Activated CD4-positive, alpha-beta T cell treated with anti-CD3 and anti-CD28 coated beads for 48 hours (primary cell): ENCODE measurements at regions not wholly inside any gene's neighbourhood (a gene's known extent, or its start where the extent isn't known, plus 50 kb on each side); places are given as distances from the start of the nearest gene placed in this dataset.

ENCODE experiments used
- DNase-seq: peaks from one replicate; pipeline ENCODE4 v3.0.0-alpha.2; 2020

GRCh38 chr4:23516716-23517115 is 373.1 kb downstream of the PPARGC1A start:
- no peak for DNase-seq

- DNase-seq, result no peak
These were observed 385.8 kb downstream of the PPARGC1A start for GRCh38 chr4:23504083-23504482.

- no peak for DNase-seq
These were observed 388.9 kb downstream of the PPARGC1A start for GRCh38 chr4:23500894-23501449.

DNA sequence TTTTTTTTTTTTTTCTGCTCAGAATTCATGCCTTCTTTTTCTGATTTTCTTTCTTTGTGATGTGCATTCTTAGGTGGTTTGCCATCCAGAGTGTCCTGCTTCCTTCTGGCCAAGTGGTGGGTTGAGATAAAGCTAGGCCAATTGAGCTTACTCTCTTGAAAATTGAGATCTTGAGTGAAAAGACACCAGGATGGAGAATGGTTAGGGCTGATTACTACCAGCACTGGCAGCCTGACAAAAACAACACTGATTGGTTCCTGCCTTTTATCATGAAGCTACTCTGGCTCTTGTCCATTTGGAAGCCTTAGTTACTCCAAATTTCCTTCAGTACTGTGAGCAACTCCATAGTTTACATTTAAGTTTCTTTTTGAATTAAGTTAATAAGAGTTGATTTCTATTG is 404.0 kb downstream of the PPARGC1A start:
- DNase-seq, result no peak

- DNase-seq, result no peak
These were observed 405.2 kb downstream of the PPARGC1A start for GRCh38 chr4:23484689-23485088.

DNA sequence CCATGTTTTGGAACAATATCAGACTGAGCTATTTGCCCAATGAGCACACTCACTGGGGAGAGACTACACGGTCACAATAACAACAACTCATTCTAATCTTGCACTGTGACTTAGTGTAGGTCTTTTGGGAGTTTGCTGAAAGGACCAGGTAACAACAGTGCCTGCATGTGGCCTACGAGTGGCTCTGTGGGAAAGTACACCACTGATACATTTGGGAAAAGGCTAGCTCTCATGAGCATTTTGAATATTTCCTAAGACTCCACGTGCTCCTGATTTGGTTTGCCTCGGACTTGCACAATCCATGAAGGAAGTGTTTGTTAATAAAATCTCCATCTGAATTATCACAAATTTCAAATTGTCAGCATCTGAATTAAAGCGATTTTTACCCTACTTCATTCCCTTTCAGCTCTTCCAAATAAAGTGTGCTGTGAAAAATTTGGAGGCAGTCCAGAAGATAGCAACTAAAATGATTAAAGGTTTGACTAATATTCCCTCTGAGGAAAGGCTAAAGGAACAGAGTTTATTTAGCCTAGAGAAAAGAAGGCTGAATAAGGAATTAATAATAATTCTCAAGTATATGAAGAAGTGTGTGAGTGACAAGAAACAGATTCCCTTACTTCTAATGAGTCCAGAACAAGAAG is 406.4 kb downstream of the PPARGC1A start:
- no peak for DNase-seq

- no peak for DNase-seq
These were observed 408.3 kb downstream of the PPARGC1A start for GRCh38 chr4:23481566-23481965.

DNA sequence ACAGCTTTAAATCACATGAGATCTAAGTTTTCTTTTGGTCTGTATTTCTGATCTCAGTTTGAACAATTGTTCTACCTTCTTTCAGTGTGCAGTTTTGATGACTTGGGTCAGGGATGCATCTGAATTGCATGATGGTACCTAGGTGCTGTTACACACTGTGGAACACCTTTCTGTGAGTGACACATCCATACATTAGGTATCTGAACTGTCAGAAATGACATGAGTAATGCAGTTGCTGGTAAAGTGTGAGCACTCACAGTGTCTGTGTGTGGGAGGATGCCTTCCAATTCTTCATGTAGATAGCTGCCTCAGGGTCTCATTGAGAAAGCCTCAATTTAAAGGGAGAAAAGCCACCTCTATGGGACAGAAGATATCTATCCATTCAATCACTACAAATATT is 411.9 kb downstream of the PPARGC1A start:
- DNase-seq, result no peak

DNA sequence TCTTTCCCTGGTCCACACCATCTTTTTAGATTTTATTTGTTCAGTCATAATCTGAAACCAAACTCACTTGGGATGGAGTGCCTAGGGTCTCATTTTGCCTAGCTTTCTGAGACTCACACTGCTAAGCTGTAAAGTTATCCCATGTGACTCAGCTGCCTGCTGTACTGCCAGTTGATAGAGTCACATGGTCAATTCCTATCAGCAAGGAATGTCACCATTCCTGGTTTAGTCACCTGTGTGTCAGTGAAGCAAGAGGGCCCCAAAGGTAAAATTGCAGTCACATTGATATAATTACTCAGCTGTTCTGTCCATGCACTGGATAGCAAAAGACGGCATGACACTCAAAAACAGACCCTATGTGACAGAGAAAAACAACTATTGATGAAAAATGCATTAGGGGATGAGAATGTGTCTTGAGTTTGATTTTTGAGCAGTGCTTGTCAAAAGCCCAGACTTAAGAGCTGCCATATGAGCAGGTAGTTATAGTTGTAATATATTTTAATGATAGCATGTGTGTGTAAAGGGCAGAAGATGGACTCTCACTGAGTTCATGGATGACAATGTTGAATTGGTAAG is 413.2 kb downstream of the PPARGC1A start:
- no peak for DNase-seq

DNA sequence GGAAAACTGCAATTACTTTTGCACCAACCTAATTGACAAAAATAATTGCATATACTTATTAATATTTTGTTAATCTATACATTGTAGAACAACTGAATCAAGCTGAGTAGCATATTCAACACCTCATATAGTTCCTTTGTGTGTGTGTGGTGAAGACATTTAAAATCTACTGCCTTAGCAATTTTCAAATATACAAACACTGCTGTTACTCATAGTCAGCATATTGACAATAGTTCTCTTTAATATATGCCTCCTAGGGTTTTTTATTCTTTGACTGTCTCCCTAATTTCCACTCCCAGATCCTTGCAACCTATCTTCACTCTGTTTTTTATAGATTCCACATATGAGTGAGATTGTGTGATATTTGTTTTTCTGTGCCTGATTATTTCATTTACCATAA is 426.8 kb downstream of the PPARGC1A start:
- no peak for DNase-seq

- no peak for DNase-seq
These were observed 431.8 kb downstream of the PPARGC1A start for GRCh38 chr4:23458054-23458453.

GRCh38 chr4:23456864-23457263 is 433.0 kb downstream of the PPARGC1A start:
- DNase-seq, result no peak

- DNase-seq, result no peak
These were observed 434.2 kb downstream of the PPARGC1A start for GRCh38 chr4:23455456-23456158.

DNA sequence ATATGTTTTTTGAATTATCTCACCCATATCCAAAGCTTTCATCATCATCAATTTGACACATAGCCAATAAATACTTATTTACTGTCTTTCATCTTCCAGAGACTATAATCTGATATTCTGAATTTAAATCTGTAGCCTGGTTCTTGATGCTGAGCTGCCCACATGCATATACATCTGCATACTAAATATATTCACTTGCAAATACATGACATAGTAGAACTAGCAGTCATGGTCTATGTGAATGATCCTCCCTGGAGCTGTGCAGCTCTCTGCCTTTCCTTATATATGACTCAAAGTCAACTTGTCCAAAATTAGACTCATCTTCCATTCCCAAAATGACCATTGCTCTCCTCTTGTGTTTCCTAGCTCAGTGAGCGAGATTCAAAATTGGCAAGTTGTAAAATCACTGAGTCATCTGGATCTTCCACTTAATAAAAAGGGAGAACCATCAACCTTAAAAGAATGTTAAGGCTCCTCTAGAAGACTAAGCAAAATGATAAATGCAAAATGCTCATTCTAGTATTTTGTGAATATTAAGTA is 448.2 kb downstream of the PPARGC1A start:
- DNase-seq, result no peak

GRCh38 chr4:23438764-23439163 is 451.1 kb downstream of the PPARGC1A start:
- DNase-seq, result no peak

DNA sequence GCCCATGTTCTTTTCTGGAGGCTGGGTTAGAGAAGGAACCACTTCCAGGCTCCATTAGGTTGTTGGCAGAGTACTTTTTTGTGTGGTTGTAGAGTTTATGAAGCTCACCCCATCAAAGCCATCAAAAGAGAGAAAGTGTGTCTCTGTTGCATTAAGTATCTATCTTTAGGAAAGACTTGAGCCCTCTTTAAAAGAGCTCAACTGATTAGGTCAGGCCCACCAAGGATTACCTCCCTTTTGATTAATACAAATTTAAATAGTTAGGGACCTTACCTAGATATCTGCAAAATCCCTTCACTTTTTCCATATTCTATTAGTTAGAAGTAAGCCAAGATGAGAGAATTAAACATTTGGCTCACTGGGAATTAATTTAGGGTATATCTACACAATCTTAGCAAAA is 460.4 kb downstream of the PPARGC1A start:
- DNase-seq, result no peak

GRCh38 chr4:23425570-23425969 is 464.3 kb downstream of the PPARGC1A start:
- no peak for DNase-seq

DNA sequence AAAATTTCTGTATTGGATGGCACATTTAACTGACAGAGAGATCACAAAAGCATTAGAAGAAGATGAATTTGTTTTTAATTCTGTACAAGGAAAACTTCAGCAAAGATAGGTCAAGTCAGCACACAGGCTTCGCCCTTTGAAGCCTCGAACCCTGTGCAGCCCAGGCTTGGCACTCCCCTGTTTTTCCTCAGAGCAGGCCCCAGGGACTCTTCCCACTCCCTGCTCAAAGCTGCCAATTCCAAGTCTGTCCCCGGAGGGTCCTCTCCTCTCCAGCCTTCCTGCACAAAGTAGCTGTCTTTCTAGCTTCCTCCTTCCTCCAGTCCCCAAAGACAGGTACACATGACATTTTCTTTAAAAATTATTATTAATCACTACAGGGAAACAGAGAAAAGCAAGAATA is 466.3 kb downstream of the PPARGC1A start:
- no peak for DNase-seq

GRCh38 chr4:23422878-23423277 is 467.0 kb downstream of the PPARGC1A start:
- DNase-seq, result no peak

- no peak for DNase-seq
These were observed 476.2 kb downstream of the PPARGC1A start for GRCh38 chr4:23413631-23414030.

DNA sequence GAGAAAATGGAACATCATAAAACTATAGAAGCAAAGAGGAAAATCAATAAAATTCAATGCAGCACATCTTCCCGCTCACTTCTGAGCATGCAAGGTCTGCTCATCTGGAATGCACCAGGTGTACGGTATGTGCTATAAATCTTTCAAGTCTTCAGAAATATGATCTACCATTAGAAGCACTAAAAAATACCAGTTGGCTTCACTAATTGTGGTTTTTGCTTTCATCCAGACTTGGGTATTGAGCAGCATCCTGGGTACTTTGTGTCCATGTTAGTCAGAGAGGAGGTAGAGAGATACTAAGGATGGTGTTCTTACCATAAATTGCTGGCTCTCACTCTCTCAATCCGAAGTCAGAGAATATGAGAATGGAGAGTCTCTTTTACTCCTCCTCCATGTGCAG is 477.1 kb downstream of the PPARGC1A start:
- no peak for DNase-seq

DNA sequence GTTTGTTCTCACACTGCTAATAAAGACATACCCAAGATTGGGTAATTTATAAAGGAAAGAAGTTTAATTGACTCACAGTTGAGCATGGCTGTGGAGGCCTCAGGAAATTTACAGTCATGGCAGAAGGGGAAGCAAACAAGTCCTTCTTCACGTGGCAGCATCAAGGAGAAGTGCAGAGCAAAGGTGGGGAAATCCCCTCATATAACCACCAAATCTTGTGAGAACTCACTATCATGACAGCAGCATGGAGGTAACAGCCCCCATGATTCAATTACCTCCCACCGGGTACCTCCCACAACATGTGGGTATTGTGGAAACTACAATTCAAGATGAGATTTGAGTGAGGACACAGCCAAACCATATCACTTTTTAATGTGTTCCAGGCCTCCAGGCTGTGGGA is 480.9 kb downstream of the PPARGC1A start:
- peak; percentile 3 for DNase-seq

DNA sequence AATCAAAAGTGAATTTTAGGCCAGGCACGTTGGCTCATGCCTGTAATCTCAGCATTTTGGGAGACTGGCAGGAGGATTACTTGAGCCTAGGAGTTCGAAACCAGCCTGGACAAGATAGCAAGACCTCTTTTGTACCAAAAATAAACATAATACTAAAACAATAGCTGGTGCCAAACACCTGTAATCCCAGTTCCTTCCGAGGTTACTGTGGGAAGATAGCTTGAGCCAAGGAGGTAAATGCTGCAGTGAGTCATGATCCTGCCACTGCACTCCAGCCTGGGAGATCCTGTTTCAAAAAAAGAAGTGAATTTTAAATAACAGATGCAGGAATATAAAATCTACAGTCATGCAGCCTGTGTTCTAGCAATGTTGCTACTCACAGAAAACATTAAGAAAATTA is 488.3 kb downstream of the PPARGC1A start:
- no peak for DNase-seq
